ENCODE measurements at regions not wholly inside any gene's neighbourhood (a gene's known extent, or its start where the extent isn't known, plus 50 kb on each side); places are given as distances from the start of the nearest gene placed in this dataset.

DNA sequence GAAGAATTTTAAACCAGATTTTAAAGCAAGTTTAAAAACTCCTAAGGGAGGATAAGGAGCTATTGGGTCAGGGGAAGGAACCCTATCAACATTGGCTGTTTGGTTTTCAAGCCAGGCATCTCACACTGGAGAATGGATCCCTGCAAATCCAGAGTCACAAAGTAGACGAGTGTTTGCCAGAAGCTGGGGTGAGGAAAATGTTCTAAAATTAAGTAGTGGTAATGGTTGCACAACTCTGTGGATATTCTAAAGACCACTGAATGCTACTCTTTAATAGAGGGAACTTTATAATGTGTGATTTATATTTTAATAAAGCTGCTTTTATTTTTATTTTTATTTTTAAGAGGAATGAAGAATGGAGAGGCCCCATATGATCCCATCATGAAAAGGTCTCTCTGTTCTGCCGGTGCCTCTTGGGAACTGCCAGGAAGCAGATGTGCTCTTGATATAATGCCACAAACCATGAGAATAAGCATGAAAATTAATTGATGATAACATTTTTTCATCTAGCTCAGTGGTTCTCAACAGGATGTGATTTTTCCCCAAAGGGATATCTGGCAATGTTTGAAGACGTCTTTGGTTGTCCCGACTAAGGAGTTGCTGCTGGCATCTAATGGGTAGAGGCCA is 379.0 kb upstream of the CNR1 start:
- 54 to 79% methylated on average over 4 of the region's 4 CpGs for WGBS, 2 donors
- no peaks in the 10 kb centered on the region for H3K4me1 ChIP-seq
- no peaks in the 10 kb centered on the region for H3K27me3 ChIP-seq
- no peak for TF ChIP-seq EP300 (IDR thresholded peaks at IDR 0.05)
- TF ChIP-seq POLR2AphosphoS5 (IDR thresholded peaks at IDR 0.05), result no peak
- no peak for TF ChIP-seq POLR2A (IDR thresholded peaks at IDR 0.05)
- TF ChIP-seq CTCF (IDR thresholded peaks at IDR 0.05), result no peak
- no peak overlapping the region for H3K27ac ChIP-seq
- no peak overlapping the region for H3K4me3 ChIP-seq
- H3K9me3 ChIP-seq, result no peaks in the 10 kb centered on the region
- DNase-seq, result no peak
- intact Hi-C loops (cut with DNase I), result no loop called here
- no peaks in the 10 kb centered on the region for H3K36me3 ChIP-seq

DNA sequence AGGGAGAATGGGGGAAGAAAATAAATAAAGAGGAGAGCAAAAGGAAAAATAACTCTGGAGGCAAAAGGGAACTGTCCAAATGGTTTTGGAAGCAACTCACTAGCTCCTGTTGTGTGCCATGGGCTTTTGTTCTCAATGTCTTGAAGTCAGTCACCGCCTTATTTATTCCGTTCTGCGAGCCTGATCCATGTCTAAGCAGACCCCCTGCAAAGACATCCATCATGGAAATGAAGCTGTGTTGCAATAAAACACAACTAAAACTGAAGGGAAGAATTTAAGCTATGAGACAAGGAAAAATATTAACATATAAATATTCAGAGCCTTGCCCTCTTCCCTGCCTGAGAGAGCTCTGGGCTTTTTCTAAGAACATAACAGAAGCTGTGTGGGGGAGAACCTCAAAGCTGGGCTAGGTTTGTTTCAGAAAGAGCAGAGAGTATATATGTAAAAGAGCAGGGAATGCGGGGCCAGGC is 373.2 kb upstream of the CNR1 start:
- no peaks in the 10 kb centered on the region for H3K4me1 ChIP-seq
- no peak overlapping the region for H3K27ac ChIP-seq
- H3K9me3 ChIP-seq, result no peaks in the 10 kb centered on the region
- no peaks in the 10 kb centered on the region for H3K27me3 ChIP-seq
- WGBS, 2 donors, result 67 to 77% methylated on average over 4 of the region's 4 CpGs
- TF ChIP-seq CTCF (IDR thresholded peaks at IDR 0.05) (no peak), EP300 (IDR thresholded peaks at IDR 0.05) (no peak), POLR2A (IDR thresholded peaks at IDR 0.05) (no peak), POLR2AphosphoS5 (IDR thresholded peaks at IDR 0.05) (no peak)
- H3K4me3 ChIP-seq, result no peak overlapping the region
- intact Hi-C loops (cut with DNase I), result no loop called here
- no peak for DNase-seq
- no peaks in the 10 kb centered on the region for H3K36me3 ChIP-seq

- H3K27ac ChIP-seq, result no peak overlapping the region
- no peak for DNase-seq
- H3K27me3 ChIP-seq, result no peaks in the 10 kb centered on the region
- H3K4me3 ChIP-seq, result no peak overlapping the region
- WGBS, 2 donors, result 74 to 87% methylated on average over 3 of the region's 3 CpGs
- TF ChIP-seq POLR2AphosphoS5 (IDR thresholded peaks at IDR 0.05), result no peak
- no peak for TF ChIP-seq EP300 (IDR thresholded peaks at IDR 0.05)
- intact Hi-C loops (cut with DNase I), result no loop called here
- no peaks in the 10 kb centered on the region for H3K4me1 ChIP-seq
- no peaks in the 10 kb centered on the region for H3K9me3 ChIP-seq
- no peaks in the 10 kb centered on the region for H3K36me3 ChIP-seq
These were observed 372.7 kb upstream of the CNR1 start for GRCh38 chr6:88538840-88539239.

DNA sequence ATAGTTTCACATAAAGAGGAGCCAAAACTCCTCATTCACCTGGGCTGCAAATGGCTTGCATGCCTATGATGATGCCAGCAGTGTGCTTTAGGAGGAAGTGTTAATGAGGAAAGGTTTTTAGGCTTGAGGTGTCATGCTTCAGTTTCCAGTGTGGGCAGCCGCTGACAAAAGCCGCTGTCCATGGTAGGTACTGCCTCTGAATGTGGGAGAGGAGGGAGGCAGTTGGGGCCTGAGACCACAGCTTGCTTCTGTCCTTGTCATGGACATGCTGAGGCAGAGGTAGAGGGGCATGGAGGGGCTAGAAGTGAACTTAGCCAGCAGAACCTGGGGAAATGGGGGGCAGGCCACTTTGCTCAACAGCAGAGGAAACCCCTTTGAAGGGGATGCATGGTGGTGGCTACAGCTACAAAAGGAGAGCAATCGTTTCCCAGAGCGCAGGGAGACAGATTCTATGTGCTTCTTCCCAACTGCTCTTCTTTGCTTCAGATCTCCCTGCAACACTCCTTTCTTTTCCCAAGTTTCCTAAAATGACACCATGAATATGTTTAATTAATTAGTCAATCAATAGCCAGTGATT is 372.1 kb upstream of the CNR1 start:
- Histone ChIP-seq H3K4me1 (no peaks in the 10 kb centered on the region), H3K9me3 (no peaks in the 10 kb centered on the region), H3K27ac (no peak overlapping the region), H3K4me3 (no peak overlapping the region), H3K27me3 (no peaks in the 10 kb centered on the region), H3K36me3 (no peaks in the 10 kb centered on the region)
- WGBS, 2 donors, result 64 to 72% methylated on average over 4 of the region's 4 CpGs
- intact Hi-C loops (cut with DNase I), result no loop called here
- DNase-seq, result no peak
- no peak for TF ChIP-seq EP300 (IDR thresholded peaks at IDR 0.05)
- TF ChIP-seq CTCF (IDR thresholded peaks at IDR 0.05), result no peak
- no peak for TF ChIP-seq POLR2A (IDR thresholded peaks at IDR 0.05)
- no peak for TF ChIP-seq POLR2AphosphoS5 (IDR thresholded peaks at IDR 0.05)

- Histone ChIP-seq H3K36me3 (no peaks in the 10 kb centered on the region), H3K9me3 (peaks cover 0 to 2% (median 0%) of the 10 kb centered on the region in 4 donors), H3K27me3 (no peaks in the 10 kb centered on the region), H3K27ac (no peak overlapping the region), H3K4me1 (no peaks in the 10 kb centered on the region), H3K4me3 (no peak overlapping the region)
- WGBS, 2 donors, result 49 to 71% methylated on average over 11 of the region's 11 CpGs
- DNase-seq, result no peak
- no peak for TF ChIP-seq CTCF (IDR thresholded peaks at IDR 0.05)
- no peak for TF ChIP-seq POLR2A (IDR thresholded peaks at IDR 0.05)
- no peak for TF ChIP-seq POLR2AphosphoS5 (IDR thresholded peaks at IDR 0.05)
- TF ChIP-seq EP300 (IDR thresholded peaks at IDR 0.05), result no peak
- intact Hi-C loops (cut with DNase I), result no loop called here
These were observed 370.0 kb upstream of the CNR1 start for GRCh38 chr6:88536071-88536625.
